Neural cell (in vitro differentiated cells): ENCODE measurements at regions not wholly inside any gene's neighbourhood (a gene's known extent, or its start where the extent isn't known, plus 50 kb on each side); places are given as distances from the start of the nearest gene placed in this dataset.

ENCODE experiments used
- H2AFZ ChIP-seq: fragments of 200-600, 300-800 bp; sonication (generic), shearing (Covaris generic); 2 replicates; pipeline ENCODE4 v1.6.0; 2014; ENCODE audit warnings: low read depth, mild to moderate bottlenecking, antibody characterized with exemption, low read length, moderate library complexity
- H3F3A ChIP-seq: fragments of 200-600 bp; shearing (Covaris generic); 2 replicates; pipeline ENCODE4 v1.6.1; 2016; ENCODE audit warnings: mild to moderate bottlenecking, moderate library complexity, mixed read lengths, antibody characterized with exemption, low read length; ENCODE audit not compliant: insufficient read depth, poor library complexity, severe bottlenecking
- H3K27ac ChIP-seq: fragments of 200-600, 300-800 bp; sonication (generic), shearing (Covaris generic); 2 replicates; pipeline ENCODE4 v1.5.1; 2014; ENCODE audit warnings: mild to moderate bottlenecking, low read length, moderate library complexity
- H3K27me3 ChIP-seq: fragments of 300-800, 200-600 bp; sonication (generic), shearing (Covaris generic); 2 replicates; pipeline ENCODE4 v1.6.0; 2014; ENCODE audit warnings: mild to moderate bottlenecking, low read depth, low read length, moderate library complexity; ENCODE audit not compliant: insufficient read depth
- H3K36me3 ChIP-seq: fragments of 300-800, 200-600 bp; sonication (generic), shearing (Covaris generic); 2 replicates; pipeline ENCODE4 v1.5.1; 2014; ENCODE audit warnings: mild to moderate bottlenecking, antibody characterized with exemption, low read length, moderate library complexity; ENCODE audit not compliant: insufficient read depth
- H3K4me2 ChIP-seq: fragments of 300-800, 200-600 bp; sonication (generic), shearing (Covaris generic); 2 replicates; pipeline ENCODE4 v1.6.0; 2014; ENCODE audit warnings: mild to moderate bottlenecking, low read length
- H3K4me3 ChIP-seq: fragments of 300-800, 200-600 bp; sonication (generic), shearing (Covaris generic); 2 replicates; pipeline ENCODE4 v1.5.1; 2014; ENCODE audit warnings: mild to moderate bottlenecking, low read length, moderate library complexity
- H3K79me2 ChIP-seq: fragments of 200-600 bp; shearing (Covaris generic); replicated peaks from 2 replicates; pipeline ENCODE4 v1.6.0; 2014; ENCODE audit warnings: mild to moderate bottlenecking, low read length, moderate library complexity; ENCODE audit not compliant: insufficient read depth
- H3K9ac ChIP-seq: fragments of 300-800, 200-600 bp; sonication (generic), shearing (Covaris generic); 2 replicates; pipeline ENCODE4 v1.6.1; 2016; ENCODE audit warnings: mild to moderate bottlenecking, low read length, mixed read lengths
- H3K9me2 ChIP-seq: fragments of 200-600 bp; shearing (Covaris generic); 2 replicates; pipeline ENCODE4 v1.6.1; 2016; ENCODE audit warnings: mild to moderate bottlenecking, low read length, mixed read lengths; ENCODE audit not compliant: insufficient read depth
- H3K9me3 ChIP-seq: fragments of 200-600, 300-800 bp; sonication (generic), shearing (Covaris generic); 2 replicates; pipeline ENCODE4 v1.6.1; 2016; ENCODE audit warnings: mild to moderate bottlenecking, mixed run types, low read length, moderate library complexity, mixed read lengths
- H4K20me1 ChIP-seq: fragments of 200-600 bp; shearing (Covaris generic); 2 replicates; pipeline ENCODE4 v1.6.1; 2016; ENCODE audit warnings: mild to moderate bottlenecking, mixed run types; ENCODE audit not compliant: insufficient read depth
- EP300 ChIP-seq: fragments of 450-650 bp; conservative IDR thresholded peaks from 2 replicates; pipeline ENCODE4 v1.6.1; 2014; ENCODE audit warnings: antibody characterized with exemption, mild to moderate bottlenecking, moderate library complexity; ENCODE audit not compliant: poor library complexity, severe bottlenecking
- EZH2 ChIP-seq: fragments of 200-600, 300-800 bp; shearing (Covaris generic), sonication (generic); IDR thresholded peaks from 2 replicates; pipeline ENCODE4 v1.6.1; 2014; ENCODE audit warnings: antibody characterized with exemption, low read length, borderline replicate concordance, mild to moderate bottlenecking; ENCODE audit not compliant: insufficient read depth, poor library complexity, severe bottlenecking
- MXI1 ChIP-seq: fragments of 450-650 bp; conservative IDR thresholded peaks from 2 replicates; pipeline ENCODE4 v1.6.1; 2014; ENCODE audit warnings: antibody characterized with exemption, mild to moderate bottlenecking; ENCODE audit not compliant: poor library complexity, severe bottlenecking
- POLR2AphosphoS5 ChIP-seq: IDR thresholded peaks from 2 replicates; pipeline ENCODE4 v1.6.1; 2012
- RAD21 ChIP-seq: fragments of 450-650 bp; conservative IDR thresholded peaks from 2 replicates; pipeline ENCODE4 v1.6.1; 2014; ENCODE audit warnings: antibody characterized with exemption, mild to moderate bottlenecking, moderate library complexity
- SMC3 ChIP-seq: fragments of 450-650 bp; conservative IDR thresholded peaks from 2 replicates; pipeline ENCODE4 v1.6.1; 2014; ENCODE audit warnings: antibody characterized with exemption, mild to moderate bottlenecking, moderate library complexity; ENCODE audit not compliant: poor library complexity
- TAF1 ChIP-seq: IDR thresholded peaks from 2 replicates; pipeline ENCODE4 v1.6.1; 2012; ENCODE audit warnings: low read depth
- TF ChIP-seq, protein P1 (sequence below): IDR thresholded peaks from 2 replicates; pipeline ENCODE4 v1.6.1; 2012; ENCODE audit warnings: borderline replicate concordance
- TF ChIP-seq, protein P2 (sequence below): fragments of 450-650 bp; IDR thresholded peaks from 2 replicates; pipeline ENCODE4 v1.5.1; 2014; ENCODE audit warnings: antibody characterized with exemption, mild to moderate bottlenecking, moderate library complexity; ENCODE audit not compliant: poor library complexity, severe bottlenecking

DNA sequence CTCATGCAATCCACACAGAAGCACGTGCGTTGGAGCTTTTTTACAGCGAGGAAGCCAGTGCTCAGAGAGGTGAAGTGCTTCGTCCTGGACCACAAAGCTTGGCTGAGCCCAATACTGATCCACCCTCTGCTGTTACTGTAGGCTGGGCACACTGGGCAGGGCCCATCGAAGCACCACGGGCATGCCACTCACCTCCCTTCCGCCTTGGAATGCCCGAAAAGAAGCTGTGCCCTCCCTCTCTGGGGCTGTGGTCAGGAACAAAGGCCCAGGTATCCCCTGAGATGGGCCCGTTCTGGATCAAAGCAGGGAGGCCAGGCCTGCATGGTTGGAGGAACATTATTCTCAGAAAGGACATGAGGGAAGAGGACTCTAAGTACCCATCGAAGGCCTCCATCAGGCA lies 206.7 kb upstream of the C1orf174 start:
- no peaks in the 10 kb centered on the region for H3F3A ChIP-seq

DNA sequence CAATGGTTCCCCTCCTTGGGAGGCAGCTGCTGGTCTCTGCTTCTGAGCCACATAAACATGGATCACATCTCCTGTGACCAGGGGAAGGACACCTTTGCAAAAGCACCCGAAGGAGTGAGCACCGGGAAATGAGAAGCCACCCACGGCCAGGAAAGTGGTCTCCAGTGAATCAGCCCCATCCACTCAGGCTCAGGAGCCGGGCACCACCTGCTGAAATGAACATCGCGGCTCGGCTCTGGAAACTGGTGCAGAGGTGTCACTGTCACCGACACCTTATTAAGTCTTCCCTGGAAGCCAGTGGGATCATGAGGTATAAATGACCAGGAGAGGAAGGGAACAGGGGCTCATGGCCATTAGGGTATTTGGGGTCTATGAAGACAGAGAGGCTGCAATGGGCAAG lies 207.2 kb upstream of the C1orf174 start:
- no peaks in the 10 kb centered on the region for H3K27me3 ChIP-seq
- H3K4me2 ChIP-seq, result no peak overlapping the region
- no peak overlapping the region for H3K4me3 ChIP-seq
- no peak overlapping the region for H3K9ac ChIP-seq
- H3K9me3 ChIP-seq, result no peaks in the 10 kb centered on the region
- H2AFZ ChIP-seq, result no peak overlapping the region
- H4K20me1 ChIP-seq, result no peaks in the 10 kb centered on the region
- no peaks in the 10 kb centered on the region for H3K36me3 ChIP-seq
- TF ChIP-seq, protein P1, sequence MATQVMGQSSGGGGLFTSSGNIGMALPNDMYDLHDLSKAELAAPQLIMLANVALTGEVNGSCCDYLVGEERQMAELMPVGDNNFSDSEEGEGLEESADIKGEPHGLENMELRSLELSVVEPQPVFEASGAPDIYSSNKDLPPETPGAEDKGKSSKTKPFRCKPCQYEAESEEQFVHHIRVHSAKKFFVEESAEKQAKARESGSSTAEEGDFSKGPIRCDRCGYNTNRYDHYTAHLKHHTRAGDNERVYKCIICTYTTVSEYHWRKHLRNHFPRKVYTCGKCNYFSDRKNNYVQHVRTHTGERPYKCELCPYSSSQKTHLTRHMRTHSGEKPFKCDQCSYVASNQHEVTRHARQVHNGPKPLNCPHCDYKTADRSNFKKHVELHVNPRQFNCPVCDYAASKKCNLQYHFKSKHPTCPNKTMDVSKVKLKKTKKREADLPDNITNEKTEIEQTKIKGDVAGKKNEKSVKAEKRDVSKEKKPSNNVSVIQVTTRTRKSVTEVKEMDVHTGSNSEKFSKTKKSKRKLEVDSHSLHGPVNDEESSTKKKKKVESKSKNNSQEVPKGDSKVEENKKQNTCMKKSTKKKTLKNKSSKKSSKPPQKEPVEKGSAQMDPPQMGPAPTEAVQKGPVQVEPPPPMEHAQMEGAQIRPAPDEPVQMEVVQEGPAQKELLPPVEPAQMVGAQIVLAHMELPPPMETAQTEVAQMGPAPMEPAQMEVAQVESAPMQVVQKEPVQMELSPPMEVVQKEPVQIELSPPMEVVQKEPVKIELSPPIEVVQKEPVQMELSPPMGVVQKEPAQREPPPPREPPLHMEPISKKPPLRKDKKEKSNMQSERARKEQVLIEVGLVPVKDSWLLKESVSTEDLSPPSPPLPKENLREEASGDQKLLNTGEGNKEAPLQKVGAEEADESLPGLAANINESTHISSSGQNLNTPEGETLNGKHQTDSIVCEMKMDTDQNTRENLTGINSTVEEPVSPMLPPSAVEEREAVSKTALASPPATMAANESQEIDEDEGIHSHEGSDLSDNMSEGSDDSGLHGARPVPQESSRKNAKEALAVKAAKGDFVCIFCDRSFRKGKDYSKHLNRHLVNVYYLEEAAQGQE, result no peak
- TF ChIP-seq POLR2AphosphoS5 (no peak), RAD21 (no peak), MXI1 (no peak), TAF1 (no peak), SMC3 (no peak), EP300 (no peak), EZH2 (no peak)
- TF ChIP-seq, protein P2, sequence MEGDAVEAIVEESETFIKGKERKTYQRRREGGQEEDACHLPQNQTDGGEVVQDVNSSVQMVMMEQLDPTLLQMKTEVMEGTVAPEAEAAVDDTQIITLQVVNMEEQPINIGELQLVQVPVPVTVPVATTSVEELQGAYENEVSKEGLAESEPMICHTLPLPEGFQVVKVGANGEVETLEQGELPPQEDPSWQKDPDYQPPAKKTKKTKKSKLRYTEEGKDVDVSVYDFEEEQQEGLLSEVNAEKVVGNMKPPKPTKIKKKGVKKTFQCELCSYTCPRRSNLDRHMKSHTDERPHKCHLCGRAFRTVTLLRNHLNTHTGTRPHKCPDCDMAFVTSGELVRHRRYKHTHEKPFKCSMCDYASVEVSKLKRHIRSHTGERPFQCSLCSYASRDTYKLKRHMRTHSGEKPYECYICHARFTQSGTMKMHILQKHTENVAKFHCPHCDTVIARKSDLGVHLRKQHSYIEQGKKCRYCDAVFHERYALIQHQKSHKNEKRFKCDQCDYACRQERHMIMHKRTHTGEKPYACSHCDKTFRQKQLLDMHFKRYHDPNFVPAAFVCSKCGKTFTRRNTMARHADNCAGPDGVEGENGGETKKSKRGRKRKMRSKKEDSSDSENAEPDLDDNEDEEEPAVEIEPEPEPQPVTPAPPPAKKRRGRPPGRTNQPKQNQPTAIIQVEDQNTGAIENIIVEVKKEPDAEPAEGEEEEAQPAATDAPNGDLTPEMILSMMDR, result no peak
- no peaks in the 10 kb centered on the region for H3K9me2 ChIP-seq
- no peak overlapping the region for H3K27ac ChIP-seq
- H3F3A ChIP-seq, result no peaks in the 10 kb centered on the region
- no peaks in the 10 kb centered on the region for H3K79me2 ChIP-seq

More for the DNA sequence above, 206.7 kb upstream of the C1orf174 start:
- no peak overlapping the region for H2AFZ ChIP-seq
- no peak overlapping the region for H3K9ac ChIP-seq
- no peak overlapping the region for H3K27ac ChIP-seq
- no peaks in the 10 kb centered on the region for H3K9me2 ChIP-seq
- no peaks in the 10 kb centered on the region for H4K20me1 ChIP-seq
- no peaks in the 10 kb centered on the region for H3K36me3 ChIP-seq
- H3K4me2 ChIP-seq, result no peak overlapping the region
- no peak overlapping the region for H3K4me3 ChIP-seq
- no peaks in the 10 kb centered on the region for H3K79me2 ChIP-seq
- no peaks in the 10 kb centered on the region for H3K9me3 ChIP-seq
- TF ChIP-seq, protein P1, result no peak
- TF ChIP-seq EP300, result no peak
- TF ChIP-seq, protein P2, result no peak
- no peak for TF ChIP-seq MXI1
- TF ChIP-seq POLR2AphosphoS5, result no peak
- TF ChIP-seq EZH2, result no peak
- no peak for TF ChIP-seq SMC3
- TF ChIP-seq RAD21, result no peak
- no peak for TF ChIP-seq TAF1
- no peaks in the 10 kb centered on the region for H3K27me3 ChIP-seq
